GM18499 (cell line): ENCODE measurements at regions not wholly inside any gene's neighbourhood (a gene's known extent, or its start where the extent isn't known, plus 50 kb on each side); places are given as distances from the start of the nearest gene placed in this dataset.
"Not testable (repeated sequence)": the region's sequence is repeated elsewhere in the genome, so short reads cannot be mapped to it uniquely, and the experiment has no call there.

Experiments used
- ATAC-seq: cut with Tn5 transposase; IDR thresholded peaks from one replicate; pipeline ENCODE4 v1.9.1; 2021; ENCODE audit warnings: moderate number of reproducible peaks; ENCODE audit not compliant: insufficient read depth, unreplicated experiment

GRCh38 chr9:115815786-115816185 lies 337.8 kb upstream of the PAPPA start:
- no peak for ATAC-seq

DNA sequence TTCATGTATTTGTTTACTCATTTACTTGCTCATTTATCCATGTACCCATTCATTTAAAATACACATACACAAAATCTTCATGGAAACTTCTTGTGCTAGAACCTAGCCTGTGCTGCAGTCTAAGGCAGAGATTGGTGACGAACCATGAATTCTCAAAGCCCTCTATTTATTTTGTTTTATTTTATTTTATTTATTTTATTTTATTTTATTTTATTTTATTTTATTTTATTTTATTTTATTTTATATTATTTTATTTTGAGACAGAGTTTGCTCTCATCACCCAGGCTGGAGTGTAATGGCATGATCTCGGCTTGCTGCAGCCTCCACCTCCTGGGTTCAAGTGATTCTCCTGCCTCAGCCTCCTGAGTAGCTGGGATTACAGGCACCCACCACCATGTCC lies 334.9 kb upstream of the PAPPA start:
- ATAC-seq: not testable (repeated sequence)

DNA sequence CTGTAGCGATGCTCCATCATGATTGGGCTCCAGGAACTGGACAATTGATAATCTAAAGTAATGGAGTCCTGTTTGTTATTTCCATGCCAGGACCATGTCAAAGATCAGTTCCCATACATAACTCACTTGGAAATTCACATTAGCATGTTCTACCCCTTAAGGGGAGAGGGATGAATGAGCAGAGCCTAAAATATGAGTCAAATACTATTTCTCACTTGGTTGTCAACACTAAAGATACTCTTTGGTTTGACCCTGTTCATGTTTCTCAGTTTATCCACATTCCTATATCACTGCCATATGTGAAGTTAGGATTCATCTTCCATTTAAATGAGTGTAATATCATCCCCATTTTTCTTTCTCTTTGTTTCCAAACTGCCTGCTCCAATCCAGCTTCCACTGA lies 321.6 kb upstream of the PAPPA start:
- no peak for ATAC-seq

GRCh38 chr9:115837618-115838017 lies 316.0 kb upstream of the PAPPA start:
- no peak for ATAC-seq

DNA sequence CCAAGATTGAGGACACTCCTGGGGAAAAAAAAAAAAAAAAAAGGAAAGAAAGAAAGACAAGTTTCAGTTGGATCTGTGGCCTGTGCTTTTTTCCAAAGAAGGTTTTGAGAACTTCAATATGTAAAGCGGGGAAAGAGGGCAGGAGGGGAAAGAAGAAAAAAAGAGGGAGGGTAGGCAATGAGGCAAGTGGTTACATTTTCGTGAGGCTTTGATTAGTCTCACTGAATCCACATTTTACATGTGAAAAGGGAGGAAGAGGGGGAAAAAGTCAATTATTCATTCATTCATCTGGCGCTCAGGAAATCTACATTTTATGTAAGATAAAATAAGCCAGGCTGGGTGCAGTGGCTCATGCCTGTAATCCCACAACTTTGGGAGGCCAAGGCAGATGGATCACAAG lies 315.2 kb upstream of the PAPPA start:
- no peak for ATAC-seq

- not testable (repeated sequence) for ATAC-seq
These were observed 309.2 kb upstream of the PAPPA start for GRCh38 chr9:115844433-115844832.

DNA sequence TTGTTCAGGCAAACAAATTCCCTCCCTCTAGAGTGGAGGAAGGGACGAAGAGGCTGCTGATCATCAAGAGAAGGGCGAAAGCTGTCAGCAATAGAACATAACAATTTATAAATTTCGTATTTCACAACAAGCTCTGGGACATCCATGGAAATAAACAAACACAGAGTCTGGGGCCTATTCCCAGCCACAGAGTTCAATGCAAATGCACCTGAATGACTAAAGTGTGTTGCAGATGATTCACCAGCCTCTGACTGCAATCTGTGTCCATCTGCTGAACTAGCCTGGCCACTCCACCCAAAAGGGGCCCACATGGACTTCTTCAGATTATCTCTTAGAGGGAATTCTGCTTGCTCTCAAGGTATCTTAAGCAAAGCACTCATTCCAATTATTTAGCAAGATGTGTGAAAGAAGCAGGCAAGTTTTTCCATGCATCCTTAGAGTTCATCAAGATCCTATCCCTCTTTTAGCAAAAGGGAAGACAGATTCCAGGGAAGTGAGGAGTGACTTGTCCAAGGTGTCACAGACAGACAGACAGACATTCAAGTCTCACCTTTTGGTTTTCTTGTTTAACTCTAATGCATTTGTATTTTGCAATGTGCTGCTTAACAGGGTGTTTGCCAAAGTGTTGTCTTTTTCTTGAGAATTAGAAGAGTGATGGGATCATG lies 307.8 kb upstream of the PAPPA start:
- ATAC-seq: no peak

DNA sequence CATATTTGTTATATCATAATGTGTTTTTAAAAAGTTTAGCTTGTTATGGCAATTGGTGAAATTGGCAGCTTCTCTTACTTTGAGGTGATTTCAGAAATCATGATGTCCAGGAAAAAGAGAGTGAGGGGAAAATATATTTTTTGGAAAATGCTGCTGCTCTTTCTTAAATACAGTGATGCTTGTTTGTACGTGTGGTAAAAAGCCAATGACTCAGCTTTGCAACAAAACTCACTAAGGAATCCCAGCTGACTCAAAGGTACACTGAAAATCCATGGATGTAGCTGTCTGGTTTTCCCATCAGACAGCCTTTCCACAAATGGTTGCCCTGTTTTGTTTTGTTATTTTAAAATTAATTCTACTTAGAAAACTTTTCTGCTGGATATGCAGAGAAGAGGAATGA lies 306.4 kb upstream of the PAPPA start:
- ATAC-seq: no peak

- no peak for ATAC-seq
These were observed 303.7 kb upstream of the PAPPA start for GRCh38 chr9:115849679-115850412.

GRCh38 chr9:115850548-115851304 lies 302.9 kb upstream of the PAPPA start:
- no peak for ATAC-seq

GRCh38 chr9:115855458-115856133 lies 298.0 kb upstream of the PAPPA start:
- ATAC-seq: no peak

DNA sequence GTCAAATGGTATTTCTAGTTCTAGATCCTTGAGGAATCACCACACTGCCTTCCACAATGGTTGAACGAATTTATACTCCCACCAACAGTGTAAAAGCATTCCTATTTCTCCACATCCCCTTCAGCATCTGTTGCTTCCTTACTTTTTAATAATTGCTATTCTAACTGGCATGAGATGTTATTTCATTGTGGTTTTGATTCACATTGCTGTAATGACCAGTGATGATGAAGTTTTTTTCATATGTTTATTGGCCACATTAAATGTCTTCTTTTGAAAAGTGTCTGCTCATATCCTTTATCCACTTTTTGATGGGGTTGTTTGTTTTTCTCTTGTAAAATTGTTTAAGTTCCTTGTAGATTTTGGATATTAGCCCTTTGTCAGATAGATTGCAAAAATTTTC lies 295.2 kb upstream of the PAPPA start:
- not testable (repeated sequence) for ATAC-seq

GRCh38 chr9:115862021-115862420 lies 291.6 kb upstream of the PAPPA start:
- ATAC-seq: no peak

- ATAC-seq: no peak
These were observed 289.0 kb upstream of the PAPPA start for GRCh38 chr9:115864581-115864980.

- ATAC-seq: no peak
These were observed 286.3 kb upstream of the PAPPA start for GRCh38 chr9:115867326-115867725.

DNA sequence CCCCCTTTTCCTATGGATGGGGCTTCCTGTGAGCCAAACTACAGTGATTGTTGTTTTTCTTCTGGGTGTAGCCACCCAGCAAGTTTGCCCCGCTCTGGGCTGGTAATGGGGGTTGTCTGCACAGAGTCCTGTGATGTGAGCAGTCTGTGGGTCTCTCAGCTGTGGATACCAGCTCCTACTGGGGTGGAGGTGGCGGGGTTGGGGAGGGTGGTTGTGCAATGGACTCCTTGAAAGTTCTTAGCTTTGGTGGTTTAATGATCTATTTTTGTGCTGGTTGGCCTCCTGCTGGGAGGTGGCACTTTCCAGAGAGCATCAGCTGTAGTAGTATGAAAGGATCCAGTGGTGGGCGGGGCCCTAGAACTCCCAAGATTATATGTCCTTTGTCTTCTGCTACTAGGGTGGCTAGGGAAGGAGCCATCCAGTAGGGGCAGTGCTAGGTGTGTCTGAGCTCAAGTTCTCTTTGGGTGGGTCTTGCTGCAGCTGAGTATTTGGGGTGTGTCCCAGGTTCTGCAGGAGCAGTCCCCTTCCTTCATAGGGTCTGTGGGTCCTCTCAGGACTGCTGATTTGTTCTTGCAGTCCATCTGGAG lies 275.6 kb upstream of the PAPPA start:
- ATAC-seq: no peak

DNA sequence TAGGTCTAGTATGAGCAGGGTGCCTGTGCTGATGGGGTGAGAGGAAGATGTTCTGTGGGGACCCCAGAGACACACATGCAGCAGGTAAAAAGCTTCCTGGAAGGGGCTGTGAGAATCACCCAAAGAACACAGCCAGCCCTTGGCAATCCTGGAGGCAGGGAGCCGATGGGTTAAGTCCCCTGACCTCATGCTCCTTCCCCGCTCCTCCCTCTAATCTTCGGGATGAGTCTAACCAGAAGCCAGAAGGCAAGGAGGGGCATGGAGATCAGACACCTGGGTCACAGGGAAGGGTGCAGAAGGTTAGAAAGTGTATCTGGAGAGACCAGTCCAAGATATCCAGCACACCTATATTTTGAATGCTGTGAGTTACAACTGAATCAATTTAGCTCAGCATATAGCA lies 274.1 kb upstream of the PAPPA start:
- no peak for ATAC-seq

- no peak for ATAC-seq
These were observed 273.2 kb upstream of the PAPPA start for GRCh38 chr9:115880221-115880885.

DNA sequence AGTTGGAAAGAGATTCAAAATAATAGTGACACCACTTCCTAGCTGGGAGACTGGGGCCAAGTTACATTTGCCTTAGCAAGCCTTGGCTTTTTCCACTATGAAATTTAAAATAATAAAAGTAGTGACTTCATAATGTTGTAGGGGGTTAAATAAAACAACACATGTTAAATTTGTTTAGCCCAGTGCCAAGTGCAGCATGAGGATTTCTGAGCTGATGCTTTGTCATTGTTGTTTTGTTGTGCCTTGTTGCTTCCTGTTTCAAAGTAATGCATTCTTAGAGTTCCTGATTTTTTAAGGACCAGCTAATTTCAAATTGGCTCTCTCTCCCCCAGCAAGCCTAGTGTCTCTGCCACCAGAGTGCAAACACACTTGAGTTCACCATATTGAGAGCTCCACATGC lies 270.7 kb upstream of the PAPPA start:
- no peak for ATAC-seq
